Endodermal cell (in vitro differentiated cells): ENCODE measurements at regions not wholly inside any gene's neighbourhood (a gene's known extent, or its start where the extent isn't known, plus 50 kb on each side); places are given as distances from the start of the nearest gene placed in this dataset.

Experiments used
- DNase-seq: peaks from one replicate; pipeline ENCODE4 v3.0.0-alpha.2; 2017
- H3K27ac ChIP-seq: 2 replicates; pipeline ENCODE4 v1.5.1; 2013; ENCODE audit warnings: mild to moderate bottlenecking, low read depth, low read length, moderate library complexity
- H3K27me3 ChIP-seq: 2 replicates; pipeline ENCODE4 v1.6.1; 2013; ENCODE audit warnings: mild to moderate bottlenecking, low read length, moderate library complexity; ENCODE audit not compliant: insufficient read depth, control insufficient read depth, poor library complexity, severe bottlenecking
- H3K36me3 ChIP-seq: 2 replicates; pipeline ENCODE4 v1.7.0; 2013; ENCODE audit warnings: mild to moderate bottlenecking, low read length, moderate library complexity; ENCODE audit not compliant: control insufficient read depth, insufficient read depth
- H3K4me1 ChIP-seq: one replicate; pipeline ENCODE4 v1.7.0; 2013; ENCODE audit warnings: low read length; ENCODE audit not compliant: control insufficient read depth, insufficient read depth
- H3K4me3 ChIP-seq: 2 replicates; pipeline ENCODE4 v1.5.1; 2013; ENCODE audit warnings: mild to moderate bottlenecking, low read length, moderate library complexity
- H3K9ac ChIP-seq: 2 replicates; pipeline ENCODE4 v1.6.1; 2013; ENCODE audit warnings: mild to moderate bottlenecking, low read length, moderate library complexity; ENCODE audit not compliant: poor library complexity, severe bottlenecking; ENCODE audit errors: extremely low read depth
- H3K9me3 ChIP-seq: 2 replicates; pipeline ENCODE4 v1.6.1; 2013; ENCODE audit warnings: mild to moderate bottlenecking, low read length, moderate library complexity; ENCODE audit not compliant: control insufficient read depth
- H3K27ac Mint-ChIP-seq: 2 replicates; pipeline ENCODE4 v1.8.0; 2020; ENCODE audit warnings: mixed read lengths
- H3K27me3 Mint-ChIP-seq: 2 replicates; pipeline ENCODE4 v1.8.0; 2021; ENCODE audit warnings: mild to moderate bottlenecking, mixed read lengths; ENCODE audit not compliant: insufficient read depth
- H3K36me3 Mint-ChIP-seq: 2 replicates; pipeline ENCODE4 v1.8.0; 2020; ENCODE audit warnings: low read depth, mixed read lengths
- H3K4me1 Mint-ChIP-seq: 2 replicates; pipeline ENCODE4 v1.8.0; 2020; ENCODE audit warnings: mixed read lengths
- H3K4me3 Mint-ChIP-seq: 2 replicates; pipeline ENCODE4 v1.8.0; 2020; ENCODE audit warnings: mild to moderate bottlenecking, moderate library complexity, mixed read lengths
- H3K9me3 Mint-ChIP-seq: 2 replicates; pipeline ENCODE4 v1.8.0; 2020; ENCODE audit warnings: mild to moderate bottlenecking, mixed read lengths
- WGBS, 2 experiments: methylation state at CpG; one replicate each; pipeline versions ENCODE4 v1.1.5 to v1.1.7; 2013; ENCODE audit warnings: missing lambda C conversion rate in 2 of 2, mixed read lengths in 1 of 2; ENCODE audit not compliant: insufficient coverage in 1 of 2, insufficient read length in 1 of 2; 5-methylcytosine and 5-hydroxymethylcytosine counted together
- TF ChIP-seq, protein P1 (sequence below): fragments of 200-600 bp; sonication (generic); conservative IDR thresholded peaks from 2 replicates; pipeline ENCODE4 v1.5.0; 2021; ENCODE audit warnings: antibody characterized with exemption, mild to moderate bottlenecking

DNA sequence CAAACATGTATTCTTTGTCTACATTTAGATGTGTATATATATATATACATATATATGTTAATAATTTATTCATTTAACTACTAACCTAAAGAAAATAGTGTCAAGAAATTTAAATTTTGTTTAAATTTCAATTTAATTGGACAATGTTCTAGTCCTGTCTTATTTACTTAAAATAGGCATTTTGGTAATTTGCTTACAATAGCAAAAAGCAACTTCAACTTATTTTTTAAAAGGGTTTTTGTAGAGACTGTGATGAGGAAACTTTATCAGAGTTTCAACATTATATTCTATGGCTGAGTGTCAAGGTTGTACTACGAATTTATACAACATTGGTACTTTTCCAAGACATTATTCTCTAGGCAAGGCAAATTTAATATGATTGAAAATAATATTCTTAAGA lies 212.0 kb upstream of the ARSJ start:
- no peaks in the 10 kb centered on the region for H3K27me3 Mint-ChIP-seq
- Histone ChIP-seq H3K36me3 (no peaks in the 10 kb centered on the region), H3K27ac (no peak overlapping the region), H3K27me3 (no peaks in the 10 kb centered on the region), H3K9ac (no peak overlapping the region), H3K4me1 (no peaks in the 10 kb centered on the region), H3K4me3 (no peak overlapping the region), H3K9me3 (no peaks in the 10 kb centered on the region)
- peaks cover 5% of the 10 kb centered on the region for H3K4me1 Mint-ChIP-seq
- TF ChIP-seq, protein P1, sequence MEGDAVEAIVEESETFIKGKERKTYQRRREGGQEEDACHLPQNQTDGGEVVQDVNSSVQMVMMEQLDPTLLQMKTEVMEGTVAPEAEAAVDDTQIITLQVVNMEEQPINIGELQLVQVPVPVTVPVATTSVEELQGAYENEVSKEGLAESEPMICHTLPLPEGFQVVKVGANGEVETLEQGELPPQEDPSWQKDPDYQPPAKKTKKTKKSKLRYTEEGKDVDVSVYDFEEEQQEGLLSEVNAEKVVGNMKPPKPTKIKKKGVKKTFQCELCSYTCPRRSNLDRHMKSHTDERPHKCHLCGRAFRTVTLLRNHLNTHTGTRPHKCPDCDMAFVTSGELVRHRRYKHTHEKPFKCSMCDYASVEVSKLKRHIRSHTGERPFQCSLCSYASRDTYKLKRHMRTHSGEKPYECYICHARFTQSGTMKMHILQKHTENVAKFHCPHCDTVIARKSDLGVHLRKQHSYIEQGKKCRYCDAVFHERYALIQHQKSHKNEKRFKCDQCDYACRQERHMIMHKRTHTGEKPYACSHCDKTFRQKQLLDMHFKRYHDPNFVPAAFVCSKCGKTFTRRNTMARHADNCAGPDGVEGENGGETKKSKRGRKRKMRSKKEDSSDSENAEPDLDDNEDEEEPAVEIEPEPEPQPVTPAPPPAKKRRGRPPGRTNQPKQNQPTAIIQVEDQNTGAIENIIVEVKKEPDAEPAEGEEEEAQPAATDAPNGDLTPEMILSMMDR: no peak
- WGBS, 2 experiments: 86% methylated on average over 1 of the region's 1 CpG; no CpG with 5 or more reads in 1 of the 2 experiments
- no peak overlapping the region for H3K4me3 Mint-ChIP-seq
- DNase-seq: no peak
- no peaks in the 10 kb centered on the region for H3K36me3 Mint-ChIP-seq
- no peaks in the 10 kb centered on the region for H3K9me3 Mint-ChIP-seq
- no peak overlapping the region for H3K27ac Mint-ChIP-seq

DNA sequence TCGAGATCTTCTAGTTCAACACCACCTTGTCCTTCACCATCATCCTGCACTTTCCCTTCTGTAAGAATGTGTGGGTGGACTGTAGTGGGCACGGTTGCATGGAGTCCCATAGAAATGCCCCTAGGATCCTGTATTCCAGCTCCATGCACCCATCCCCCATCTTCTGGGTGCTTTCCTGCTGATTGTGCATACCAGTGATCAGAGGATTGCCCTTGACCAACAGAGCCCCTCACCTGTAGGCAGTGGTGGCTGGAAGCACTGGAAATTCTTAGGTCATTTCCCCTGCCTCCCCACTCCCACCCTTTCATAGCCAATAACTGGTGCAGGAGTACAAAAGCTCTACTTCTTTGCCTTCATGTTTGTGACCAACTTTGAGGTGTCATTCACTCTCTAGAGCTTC lies 213.4 kb upstream of the ARSJ start:
- H3K4me1 Mint-ChIP-seq: peaks cover 5% of the 10 kb centered on the region
- H3K4me3 ChIP-seq: no peak overlapping the region
- H3K27me3 ChIP-seq: no peaks in the 10 kb centered on the region

DNA sequence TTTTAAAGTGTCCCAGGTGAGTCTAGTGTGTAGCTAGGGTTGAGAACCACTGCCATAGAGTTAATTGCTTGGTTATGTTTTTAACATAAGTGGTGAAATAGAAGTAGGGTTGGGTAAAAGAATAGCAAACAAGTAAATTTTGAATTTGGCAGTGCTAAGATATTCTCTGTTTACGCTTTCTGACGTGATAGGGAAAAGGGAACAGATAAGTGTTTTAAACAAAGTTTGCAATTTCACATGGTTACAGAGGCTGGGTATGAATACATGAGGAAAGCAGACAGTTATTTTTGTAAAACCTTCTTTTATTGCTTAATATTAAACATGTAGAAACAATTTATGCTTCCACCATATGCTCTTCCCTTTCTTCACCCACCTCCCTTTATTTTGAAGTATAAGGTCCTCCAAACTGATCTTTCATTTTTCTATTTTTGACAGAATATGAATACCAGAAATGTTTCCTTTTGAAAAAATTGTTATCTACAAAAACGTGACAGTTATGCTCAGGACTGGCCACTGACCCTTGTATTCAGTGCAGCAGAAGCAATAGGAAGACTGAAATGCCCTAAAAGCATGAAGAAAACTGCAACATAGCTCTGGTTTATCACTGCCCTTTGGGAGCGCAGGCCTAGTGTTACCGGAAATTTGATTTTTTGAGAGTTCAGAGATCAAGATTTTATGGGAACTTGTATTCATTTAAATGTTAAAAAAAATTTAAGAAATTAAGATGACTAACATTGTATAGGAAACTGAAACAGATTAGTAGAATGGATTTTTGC lies 214.4 kb upstream of the ARSJ start:
- Histone ChIP-seq H3K4me3 (no peak overlapping the region), H3K27ac (no peak overlapping the region), H3K36me3 (no peaks in the 10 kb centered on the region), H3K27me3 (no peaks in the 10 kb centered on the region), H3K9me3 (peaks cover under 1% of the 10 kb centered on the region), H3K4me1 (no peaks in the 10 kb centered on the region), H3K9ac (no peak overlapping the region)
- no peaks in the 10 kb centered on the region for H3K9me3 Mint-ChIP-seq
- TF ChIP-seq, protein P1: no peak
- 89 to 97% methylated on average over 5 of the region's 5 CpGs for WGBS, 2 experiments
- H3K36me3 Mint-ChIP-seq: no peaks in the 10 kb centered on the region
- H3K27me3 Mint-ChIP-seq: no peaks in the 10 kb centered on the region
- no peak overlapping the region for H3K27ac Mint-ChIP-seq
- peaks cover 6% of the 10 kb centered on the region for H3K4me1 Mint-ChIP-seq
- DNase-seq: no peak
- H3K4me3 Mint-ChIP-seq: no peak overlapping the region

More for the DNA sequence above, 213.4 kb upstream of the ARSJ start:
- H3K27ac ChIP-seq: no peak overlapping the region
- no peaks in the 10 kb centered on the region for H3K36me3 Mint-ChIP-seq
- no peaks in the 10 kb centered on the region for H3K27me3 Mint-ChIP-seq
- H3K4me1 ChIP-seq: no peaks in the 10 kb centered on the region
- TF ChIP-seq, protein P1: no peak
- DNase-seq: no peak
- H3K9ac ChIP-seq: no peak overlapping the region
- no peak overlapping the region for H3K4me3 Mint-ChIP-seq
- H3K9me3 ChIP-seq: no peaks in the 10 kb centered on the region
- 92% methylated on average over 2 of the region's 2 CpGs; no CpG with 5 or more reads in 1 of the 2 experiments for WGBS, 2 experiments
- no peak overlapping the region for H3K27ac Mint-ChIP-seq
- no peaks in the 10 kb centered on the region for H3K36me3 ChIP-seq
- no peaks in the 10 kb centered on the region for H3K9me3 Mint-ChIP-seq
